Mammary epithelial cell (primary cell): ENCODE measurements at regions not wholly inside any gene's neighbourhood (a gene's known extent, or its start where the extent isn't known, plus 50 kb on each side); places are given as distances from the start of the nearest gene placed in this dataset.

Experiments used
- EZH2 ChIP-seq: IDR thresholded peaks from 2 replicates; pipeline ENCODE4 v1.6.1; 2012; ENCODE audit warnings: low read length, inconsistent platforms, borderline replicate concordance
- TF ChIP-seq, protein P1 (sequence below), 2 donors: IDR thresholded peaks in 1 of 2; conservative IDR thresholded peaks in 1 of 2; 2 replicates each; pipeline ENCODE4 v1.5.1; 2011 to 2012; ENCODE audit warnings: inconsistent platforms in 2 of 2, low read length in 2 of 2, mild to moderate bottlenecking in 2 of 2, control low read depth in 1 of 2, low read depth in 1 of 2; ENCODE audit not compliant: insufficient read depth in 1 of 2; ENCODE audit errors: extremely low read depth in 1 of 2

GRCh38 chr2:82501217-82501616 lies 1957.9 kb downstream of the SUCLG1 start:
- TF ChIP-seq, protein P1, sequence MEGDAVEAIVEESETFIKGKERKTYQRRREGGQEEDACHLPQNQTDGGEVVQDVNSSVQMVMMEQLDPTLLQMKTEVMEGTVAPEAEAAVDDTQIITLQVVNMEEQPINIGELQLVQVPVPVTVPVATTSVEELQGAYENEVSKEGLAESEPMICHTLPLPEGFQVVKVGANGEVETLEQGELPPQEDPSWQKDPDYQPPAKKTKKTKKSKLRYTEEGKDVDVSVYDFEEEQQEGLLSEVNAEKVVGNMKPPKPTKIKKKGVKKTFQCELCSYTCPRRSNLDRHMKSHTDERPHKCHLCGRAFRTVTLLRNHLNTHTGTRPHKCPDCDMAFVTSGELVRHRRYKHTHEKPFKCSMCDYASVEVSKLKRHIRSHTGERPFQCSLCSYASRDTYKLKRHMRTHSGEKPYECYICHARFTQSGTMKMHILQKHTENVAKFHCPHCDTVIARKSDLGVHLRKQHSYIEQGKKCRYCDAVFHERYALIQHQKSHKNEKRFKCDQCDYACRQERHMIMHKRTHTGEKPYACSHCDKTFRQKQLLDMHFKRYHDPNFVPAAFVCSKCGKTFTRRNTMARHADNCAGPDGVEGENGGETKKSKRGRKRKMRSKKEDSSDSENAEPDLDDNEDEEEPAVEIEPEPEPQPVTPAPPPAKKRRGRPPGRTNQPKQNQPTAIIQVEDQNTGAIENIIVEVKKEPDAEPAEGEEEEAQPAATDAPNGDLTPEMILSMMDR (conservative IDR thresholded peaks at IDR 0.05 in 1 of 2, IDR thresholded peaks at IDR 0.05 in 1 of 2; ENCODE audit: extremely low read depth in 1 of 2, insufficient read depth in 1 of 2, low read depth in 1 of 2, low read length in 2 of 2), result no peak
- TF ChIP-seq EZH2, result no peak
